ENCODE measurements at regions not wholly inside any gene's neighbourhood (a gene's known extent, or its start where the extent isn't known, plus 50 kb on each side); places are given as distances from the start of the nearest gene placed in this dataset.
"Not testable (repeated sequence)": the region's sequence is repeated elsewhere in the genome, so short reads cannot be mapped to it uniquely, and the experiment has no call there.

DNA sequence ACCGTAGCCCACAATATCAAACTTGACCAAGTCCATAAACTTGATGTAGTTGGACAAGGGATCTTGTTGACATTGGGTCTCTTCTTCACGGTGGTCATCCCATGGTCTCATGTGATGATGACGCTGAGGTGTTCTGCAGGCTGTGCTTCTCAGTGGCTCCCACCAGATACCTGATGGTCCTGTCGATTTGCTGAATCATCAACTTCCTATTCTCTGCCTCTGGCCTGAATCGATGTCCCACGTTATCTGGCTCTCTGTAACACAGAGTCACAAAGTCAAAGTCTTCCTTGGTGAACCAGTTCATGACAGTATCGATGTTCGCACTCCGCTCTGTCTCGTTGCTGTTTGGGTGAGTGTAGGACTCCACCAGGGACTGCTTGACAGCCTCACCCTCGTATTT lies 217.2 kb upstream of the FRG2C start:
- DNase-seq (ENCODE audit: low spot score) = not testable (repeated sequence)

DNA sequence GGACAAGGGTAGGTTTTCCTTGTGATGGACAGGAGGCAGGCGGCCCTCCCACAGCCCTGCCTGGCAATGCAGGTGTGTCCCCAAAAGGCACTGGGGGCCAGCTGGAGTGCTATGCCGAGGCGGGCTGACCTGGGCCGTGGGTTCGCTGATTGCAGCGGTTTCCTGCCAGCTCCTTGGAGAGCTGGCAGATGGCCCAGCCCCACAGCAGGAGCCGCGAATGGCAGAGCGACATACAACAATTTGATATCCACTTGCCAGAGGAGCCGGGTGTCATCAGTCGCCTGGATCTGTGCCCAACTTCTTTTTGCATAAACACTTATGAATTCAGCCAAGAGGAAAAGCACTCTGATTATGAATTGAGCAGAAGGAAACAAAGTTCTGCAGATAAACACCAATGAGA lies 210.8 kb upstream of the FRG2C start:
- not testable (repeated sequence) for DNase-seq (ENCODE audit: low spot score)

DNA sequence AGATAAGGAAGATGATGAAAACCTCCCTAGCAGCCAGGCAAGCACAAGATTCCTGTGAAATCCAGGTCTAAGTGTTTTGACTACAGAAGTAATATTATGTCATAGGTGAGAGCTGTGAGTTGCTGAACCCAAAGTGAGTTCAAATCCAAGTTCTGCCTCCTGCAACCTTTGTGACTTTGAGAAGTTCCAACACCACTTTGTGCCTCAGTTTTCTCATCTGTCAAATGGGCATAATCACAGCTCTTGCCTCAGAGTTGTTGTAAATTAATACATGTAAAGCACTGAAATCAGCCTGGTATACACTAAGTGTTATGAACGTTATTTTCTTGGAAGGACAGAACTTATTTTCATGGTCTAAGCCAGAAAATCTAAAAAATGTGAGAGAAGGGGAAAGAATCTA lies 210.3 kb upstream of the FRG2C start:
- not testable (repeated sequence) for DNase-seq (ENCODE audit: low spot score)

DNA sequence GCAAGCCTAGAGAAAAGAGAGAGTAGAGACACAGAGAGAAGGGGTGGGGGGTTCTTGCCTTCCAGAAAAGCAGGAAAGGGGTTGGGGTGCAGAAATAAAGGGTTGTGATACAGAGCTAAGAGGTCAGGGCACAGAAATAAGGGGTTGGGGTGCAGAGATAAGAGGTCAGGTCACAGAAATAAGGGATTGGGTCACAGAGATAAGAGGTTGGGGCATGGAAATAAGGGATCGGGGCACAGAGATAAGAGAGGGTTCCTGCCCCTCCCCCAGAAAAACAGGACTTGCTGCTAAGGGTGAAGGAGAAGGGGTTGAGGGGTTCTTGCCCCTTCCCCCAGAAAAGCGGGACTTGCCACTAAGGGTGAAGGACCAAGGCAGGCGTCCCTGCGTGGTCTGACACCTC lies 189.6 kb upstream of the FRG2C start:
- DNase-seq (ENCODE audit: low spot score) = not testable (repeated sequence)

DNA sequence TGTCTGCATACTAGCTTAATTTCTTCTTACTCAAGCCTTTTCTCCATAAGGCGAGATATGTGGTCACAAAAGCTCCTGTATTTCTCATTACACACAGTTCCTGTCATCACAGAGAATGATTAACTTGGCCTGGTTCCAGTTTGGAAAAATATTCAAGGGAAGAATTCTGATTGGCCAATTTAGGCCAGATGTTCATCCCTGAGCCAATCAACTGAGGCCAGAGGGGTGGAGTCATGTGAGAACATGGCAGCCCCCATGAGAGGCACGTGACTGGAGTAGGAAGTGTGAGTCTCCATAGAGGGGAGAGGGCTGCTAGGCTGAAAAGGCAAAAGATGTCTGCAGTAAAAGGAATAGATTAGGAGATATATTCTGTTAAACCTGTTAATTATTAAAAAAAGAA lies 167.5 kb upstream of the FRG2C start:
- DNase-seq (ENCODE audit: low spot score) = not testable (repeated sequence)

DNA sequence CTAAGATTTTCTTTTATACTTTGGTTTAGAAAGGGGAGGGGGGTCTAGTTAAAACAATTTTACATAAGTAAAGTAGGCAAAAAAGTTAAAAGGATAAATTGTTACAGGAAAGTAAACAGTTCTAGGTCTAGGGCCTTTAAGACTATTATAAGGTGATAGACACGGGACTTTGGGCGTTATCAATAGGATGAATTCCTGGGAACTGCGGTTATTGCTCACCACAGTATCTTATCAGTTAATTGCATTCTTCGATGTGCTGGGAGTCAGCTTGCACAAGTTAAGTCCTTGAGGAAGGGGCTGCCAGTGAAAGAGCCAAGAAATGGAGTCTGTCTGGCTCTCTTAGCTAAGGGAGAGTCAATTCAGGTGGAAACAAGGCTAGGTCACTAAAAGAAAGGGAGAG lies 163.8 kb upstream of the FRG2C start:
- DNase-seq (ENCODE audit: low spot score) = not testable (repeated sequence)

DNA sequence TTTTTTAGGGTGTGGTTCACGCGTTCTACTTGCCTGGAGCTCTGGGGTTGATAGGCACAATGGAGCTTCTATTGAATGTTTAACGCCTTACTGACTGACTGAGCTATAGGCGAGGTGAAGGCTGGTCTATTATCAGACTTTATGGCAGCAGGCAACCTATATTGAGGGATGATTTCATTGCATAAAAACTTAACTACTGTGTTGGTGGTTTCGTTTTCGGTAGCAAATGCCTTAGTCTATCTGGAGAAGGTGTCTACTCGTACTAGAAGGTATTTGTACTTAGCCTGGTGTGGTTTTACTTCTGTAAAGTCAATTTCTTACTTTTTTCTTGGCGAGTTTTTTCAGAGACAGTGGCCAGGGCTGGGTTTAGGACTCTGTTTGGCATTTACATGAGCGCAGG lies 162.0 kb upstream of the FRG2C start:
- DNase-seq (ENCODE audit: low spot score) = not testable (repeated sequence)

DNA sequence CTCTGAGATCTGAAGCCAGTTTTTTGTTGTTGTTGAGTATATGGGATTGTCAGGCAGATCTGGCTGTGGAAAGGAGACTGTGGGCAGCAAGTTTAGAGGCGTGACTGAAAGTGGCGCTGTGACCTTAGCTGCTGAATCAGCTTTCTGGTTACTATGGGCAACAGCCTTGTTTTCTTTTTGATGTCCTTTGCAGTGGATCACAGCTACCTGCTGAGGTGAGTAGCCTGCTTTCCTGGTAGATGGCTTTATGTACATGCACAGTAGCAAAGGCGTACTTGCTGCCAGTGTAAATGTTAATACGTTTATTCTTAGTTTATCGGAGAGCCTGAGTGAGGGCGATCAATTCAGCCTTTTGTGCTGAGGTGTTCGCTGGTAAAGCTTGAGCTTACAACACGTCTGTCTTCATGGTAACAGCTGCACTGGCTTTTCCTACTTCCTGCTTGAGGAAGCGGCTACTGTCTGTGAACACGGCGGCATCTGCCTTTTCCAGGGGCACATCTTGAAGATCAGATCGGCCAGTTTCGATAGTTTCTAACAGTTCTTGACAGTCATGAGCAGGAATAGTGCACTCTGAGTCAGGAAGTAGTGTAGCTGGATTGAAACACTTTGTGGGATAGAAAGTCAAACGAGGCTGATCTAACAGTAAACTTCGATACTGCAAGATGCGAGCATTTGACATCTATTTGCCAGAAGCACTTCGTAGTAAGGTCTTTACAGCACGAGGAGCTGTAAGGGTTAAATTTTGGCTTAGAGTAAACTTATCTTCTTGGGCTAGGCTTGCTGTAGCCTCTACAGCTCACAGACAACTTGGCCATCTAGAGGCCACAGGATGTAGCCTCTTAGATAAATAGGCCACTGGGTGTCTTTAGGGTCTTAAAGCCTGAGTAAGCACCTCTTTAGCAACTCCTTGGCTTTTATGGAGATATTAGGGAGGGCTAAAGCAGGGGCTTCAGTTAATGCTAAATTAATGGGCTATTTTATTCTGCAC lies 161.1 kb upstream of the FRG2C start:
- DNase-seq (ENCODE audit: low spot score) = not testable (repeated sequence)

DNA sequence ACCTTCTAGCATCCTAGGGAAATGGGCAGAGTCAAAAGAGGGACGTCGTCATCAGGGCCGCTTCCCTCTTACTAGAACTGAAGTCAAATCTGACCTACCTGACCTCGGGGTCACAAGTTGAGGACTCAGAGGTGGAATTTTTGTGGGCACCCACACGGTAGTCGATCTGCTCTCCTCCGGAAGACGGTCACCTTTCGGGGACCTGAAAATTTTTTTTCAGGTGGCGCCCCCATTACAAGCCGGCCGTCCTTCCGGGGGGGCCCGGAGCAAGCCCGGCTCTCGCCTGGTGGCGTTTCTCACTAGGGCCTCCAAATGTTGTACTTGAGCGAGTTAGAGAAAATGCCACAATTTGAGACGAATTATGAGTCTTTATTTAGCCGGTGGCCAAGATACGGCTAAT lies 157.5 kb upstream of the FRG2C start:
- DNase-seq (ENCODE audit: low spot score) = no peak

DNA sequence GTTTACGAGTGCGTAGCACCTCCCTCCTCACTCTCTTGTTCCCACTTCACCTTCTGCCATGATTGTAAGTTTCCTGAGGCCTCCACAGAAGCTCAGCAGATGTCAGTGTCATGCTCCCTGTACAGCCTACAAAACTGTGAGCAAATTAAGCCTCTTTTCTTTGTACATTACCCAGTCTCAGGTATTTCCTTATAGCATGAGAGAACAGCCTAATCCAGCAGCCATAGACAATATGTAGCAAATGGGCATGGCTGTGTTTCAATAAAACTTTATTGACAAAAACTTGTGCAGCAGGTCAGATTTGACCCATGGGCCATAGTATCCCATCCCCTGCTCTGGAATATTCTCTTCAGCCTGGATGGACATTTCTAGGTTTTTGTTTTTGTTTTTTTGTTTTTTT lies 156.2 kb upstream of the FRG2C start:
- DNase-seq (ENCODE audit: low spot score) = not testable (repeated sequence)

DNA sequence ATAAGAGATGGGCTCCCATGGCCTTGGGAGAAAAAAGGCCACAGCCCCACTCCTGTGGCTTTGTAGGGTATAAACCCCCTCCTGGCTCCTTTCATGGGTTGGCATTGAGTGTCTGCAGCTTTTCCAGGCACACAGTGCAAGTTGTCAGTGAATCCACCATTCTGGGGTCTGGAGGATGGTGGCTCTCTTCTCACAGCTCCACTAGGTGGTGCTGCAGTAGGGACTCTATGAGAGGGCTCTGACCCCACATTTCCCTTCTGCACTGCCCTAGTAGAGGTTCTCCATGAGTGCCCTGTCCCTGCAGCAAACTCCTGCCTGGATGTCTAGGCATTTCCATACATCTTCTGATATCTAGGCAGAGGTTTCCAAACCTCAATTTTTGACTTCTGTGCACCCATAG lies 136.5 kb upstream of the FRG2C start:
- not testable (repeated sequence) for DNase-seq (ENCODE audit: low spot score)

DNA sequence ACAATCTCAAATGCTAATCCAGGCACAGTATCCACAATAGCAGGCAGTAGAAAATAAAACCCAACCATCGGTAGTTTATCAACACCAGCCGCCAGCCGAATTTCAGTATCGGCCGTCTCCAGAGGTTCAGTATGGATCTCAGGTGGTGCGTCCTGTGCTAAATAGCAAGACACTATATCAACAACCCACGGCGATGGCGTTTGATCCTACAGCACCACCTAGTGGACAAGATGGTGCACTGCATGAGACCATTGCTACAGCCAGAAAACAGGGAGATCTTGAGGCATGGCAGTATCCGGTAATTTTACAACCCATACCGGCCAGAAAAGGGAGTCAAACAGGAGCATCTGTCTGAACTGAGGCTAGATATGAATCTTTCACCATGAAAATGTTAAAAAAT lies 112.0 kb upstream of the FRG2C start:
- not testable (repeated sequence) for DNase-seq (ENCODE audit: low spot score)

DNA sequence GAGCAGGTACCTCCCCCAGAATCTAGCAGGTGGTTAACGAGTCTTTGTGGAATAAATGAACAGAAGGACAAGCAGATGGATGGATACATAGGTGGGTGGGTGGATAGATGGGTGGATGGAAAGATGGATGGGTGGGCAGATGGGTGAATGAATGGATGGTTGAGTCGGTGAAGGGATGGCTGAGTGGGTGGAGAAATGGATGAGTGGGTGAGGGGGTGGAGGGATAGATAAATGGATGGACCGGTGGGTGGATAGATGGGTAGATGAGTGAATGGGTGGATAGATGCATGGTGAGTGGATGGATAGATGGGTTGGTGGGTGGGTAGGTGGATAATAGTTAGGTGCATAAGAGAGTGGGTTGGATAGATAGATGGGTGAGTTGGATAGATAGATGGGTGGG lies 99.7 kb upstream of the FRG2C start:
- DNase-seq (ENCODE audit: low spot score) = not testable (repeated sequence)

DNA sequence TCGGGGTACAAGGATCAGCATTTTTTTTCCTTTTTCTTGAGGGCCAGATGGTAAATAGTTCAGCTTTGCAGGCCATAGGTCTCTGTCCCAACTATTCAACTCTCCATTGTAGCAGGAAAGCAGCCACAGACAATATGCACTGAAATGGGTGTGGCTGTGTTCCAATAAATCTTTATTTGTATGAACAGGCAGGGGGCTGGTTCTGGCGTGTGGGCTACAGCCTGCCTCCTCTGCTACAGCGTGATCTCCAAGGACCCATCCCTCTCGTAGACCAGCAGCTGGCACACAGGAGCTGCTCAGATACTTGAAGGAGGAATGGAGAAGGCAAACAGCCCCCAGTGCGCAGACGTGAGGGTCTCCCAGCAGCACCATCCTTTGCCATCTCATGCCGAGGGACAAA lies 91.8 kb upstream of the FRG2C start:
- DNase-seq (ENCODE audit: low spot score) = not testable (repeated sequence)

DNA sequence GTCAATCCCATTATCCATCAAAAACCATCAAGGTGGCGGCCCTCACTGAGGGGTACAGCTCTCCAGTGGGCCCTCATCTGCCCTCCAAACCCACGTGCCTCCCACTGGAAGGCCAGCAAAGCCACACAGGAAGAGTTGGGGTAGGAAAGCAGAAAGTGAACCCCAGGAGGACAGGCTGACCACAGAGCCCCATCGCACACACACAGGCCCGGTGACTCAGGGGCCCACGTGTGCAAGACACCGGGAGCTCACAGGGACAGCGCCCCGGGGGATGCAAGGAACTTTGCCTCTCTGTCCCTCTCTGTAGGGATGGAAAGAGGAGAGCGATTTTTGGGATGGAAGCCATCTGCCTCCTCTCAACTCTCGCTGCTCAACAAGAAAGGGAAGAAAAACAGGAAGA lies 85.0 kb upstream of the FRG2C start:
- DNase-seq (ENCODE audit: low spot score) = not testable (repeated sequence)

DNA sequence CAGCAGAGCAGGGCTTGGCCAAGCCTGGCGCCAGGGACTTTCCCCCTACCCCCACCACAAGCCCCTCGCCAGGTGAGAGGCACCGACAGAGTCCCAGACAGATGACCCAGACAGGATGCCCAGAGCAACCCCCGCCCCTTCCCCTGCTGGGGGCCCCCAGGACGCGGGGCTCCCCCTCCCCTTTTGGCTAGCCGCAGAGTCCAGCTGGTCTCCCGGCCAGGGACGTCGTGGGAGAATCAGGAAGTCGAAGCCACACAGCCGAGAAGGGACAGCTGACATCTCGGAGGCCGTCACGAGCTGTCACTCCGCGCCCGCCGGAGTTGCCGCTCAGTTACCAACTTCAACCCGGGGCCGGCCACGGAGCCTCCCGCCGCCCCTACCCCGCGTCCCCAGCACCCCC lies 84.6 kb upstream of the FRG2C start:
- not testable (repeated sequence) for DNase-seq (ENCODE audit: low spot score)

DNA sequence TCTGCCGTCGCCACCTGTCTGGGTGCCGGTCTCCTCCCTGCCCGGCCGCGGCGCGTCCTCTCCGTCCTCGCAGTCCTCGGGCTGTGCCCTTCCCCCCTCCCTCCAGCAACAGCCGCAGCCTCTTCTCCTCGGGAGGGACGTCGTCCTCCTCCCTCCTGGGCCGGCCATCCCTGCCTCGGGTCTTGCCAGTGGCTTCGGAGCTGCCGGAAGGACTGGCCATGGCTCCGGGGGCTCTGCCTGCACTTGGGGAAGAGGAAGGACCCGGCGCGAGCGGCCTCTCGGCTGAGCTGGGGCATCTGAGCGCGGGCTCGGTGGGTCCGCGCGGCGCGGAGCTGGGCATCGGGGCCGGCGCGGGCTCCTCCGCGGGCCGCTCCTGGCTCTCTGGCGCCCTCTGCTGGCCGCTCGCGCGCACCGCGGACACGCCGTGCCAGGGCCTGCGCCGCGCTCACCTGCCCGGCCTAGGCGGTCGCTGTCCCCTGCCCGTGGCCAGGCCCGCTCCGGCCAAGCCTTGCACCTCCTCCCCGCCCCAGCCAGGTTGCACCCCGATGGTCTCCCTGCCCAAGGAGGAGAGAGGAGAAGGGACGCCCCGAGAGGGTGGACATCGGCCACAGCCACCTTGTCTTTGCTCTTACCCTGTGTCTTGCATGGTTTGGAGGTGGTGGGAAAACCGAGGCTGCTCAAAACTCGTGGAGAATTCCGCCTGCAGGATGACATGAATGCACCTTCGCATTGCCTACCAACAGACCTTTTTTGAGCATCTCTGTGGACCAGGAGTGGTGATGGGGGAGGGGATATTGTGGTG lies 83.9 kb upstream of the FRG2C start:
- DNase-seq (ENCODE audit: low spot score) = peak; percentile 21

DNA sequence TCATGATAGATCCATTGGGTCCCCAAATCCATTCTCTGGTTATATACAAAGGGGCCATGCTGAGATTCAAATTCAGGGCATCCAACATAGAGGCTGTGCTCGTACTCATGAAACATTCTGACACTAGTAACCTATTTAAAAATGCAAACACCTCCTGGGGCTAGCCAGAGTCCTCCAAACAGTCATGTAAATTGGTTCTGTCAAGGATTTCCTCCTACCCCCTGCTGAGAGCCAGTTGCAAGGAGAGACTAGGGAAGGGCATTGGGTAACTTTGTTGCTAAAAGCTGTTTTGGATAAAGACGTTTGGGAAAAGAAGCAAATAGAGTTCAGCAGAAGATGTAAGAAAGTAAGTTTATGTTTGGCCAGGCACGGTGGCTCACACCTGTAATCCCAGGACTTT lies 81.6 kb upstream of the FRG2C start:
- DNase-seq (ENCODE audit: low spot score) = not testable (repeated sequence)

DNA sequence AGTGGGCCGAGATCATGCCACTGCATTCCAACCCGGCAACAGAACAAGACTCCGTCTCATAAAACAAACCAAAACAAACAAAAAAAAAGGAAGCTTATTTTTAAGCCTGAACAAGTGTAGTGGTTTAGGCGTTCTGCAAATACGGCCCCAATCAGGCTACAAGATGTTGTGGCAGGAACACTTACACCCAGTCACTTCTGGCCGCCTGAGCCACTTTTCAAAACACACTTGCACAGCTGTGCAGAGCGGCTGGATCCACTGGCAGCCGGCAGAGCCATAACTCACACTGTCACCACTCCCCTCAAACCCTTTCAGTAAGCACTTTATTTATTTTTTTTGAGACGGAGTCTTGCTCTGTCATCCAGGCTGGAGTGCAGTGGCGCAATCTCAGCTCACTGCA lies 81.0 kb upstream of the FRG2C start:
- not testable (repeated sequence) for DNase-seq (ENCODE audit: low spot score)

DNA sequence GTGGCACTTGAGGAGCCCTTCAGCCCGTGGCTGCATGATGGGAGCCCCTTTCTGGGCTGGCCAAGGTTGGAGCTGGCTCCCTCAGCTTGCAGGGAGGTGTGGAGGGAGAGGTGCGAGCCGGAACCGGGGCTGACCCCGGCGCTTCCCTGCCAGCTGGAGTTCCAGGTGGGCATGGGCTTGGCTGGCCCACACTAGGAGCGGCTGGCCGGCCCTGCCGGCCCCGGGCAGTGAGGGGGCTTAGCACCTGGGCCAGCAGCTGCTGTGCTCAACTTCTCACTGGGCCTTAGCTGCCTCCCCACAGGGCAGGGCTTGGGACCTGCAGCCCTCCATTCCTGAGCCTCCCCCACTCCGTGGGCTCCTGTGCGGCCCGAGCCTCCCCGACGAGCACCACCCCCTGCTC lies 76.4 kb upstream of the FRG2C start:
- DNase-seq (ENCODE audit: low spot score) = not testable (repeated sequence)

DNA sequence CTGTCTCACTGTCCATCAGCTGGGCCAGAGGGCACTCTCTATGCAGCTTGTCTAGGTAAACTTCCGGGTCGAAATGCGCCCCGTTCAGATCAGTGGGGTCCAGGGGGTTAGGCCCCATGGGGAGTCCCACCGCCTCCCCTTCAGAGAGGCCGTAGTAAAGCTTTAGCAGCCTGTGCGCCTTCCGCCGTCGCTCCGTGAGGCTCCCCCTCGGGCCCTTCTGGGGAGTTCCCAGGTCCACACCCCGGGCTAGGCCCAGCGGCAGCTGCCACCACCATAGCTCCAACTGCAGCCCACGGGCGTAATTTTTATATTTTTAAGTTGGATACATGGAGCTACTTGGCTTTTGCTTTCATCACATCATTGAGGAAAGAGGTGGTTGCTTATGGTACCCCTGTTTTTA lies 73.7 kb upstream of the FRG2C start:
- not testable (repeated sequence) for DNase-seq (ENCODE audit: low spot score)

DNA sequence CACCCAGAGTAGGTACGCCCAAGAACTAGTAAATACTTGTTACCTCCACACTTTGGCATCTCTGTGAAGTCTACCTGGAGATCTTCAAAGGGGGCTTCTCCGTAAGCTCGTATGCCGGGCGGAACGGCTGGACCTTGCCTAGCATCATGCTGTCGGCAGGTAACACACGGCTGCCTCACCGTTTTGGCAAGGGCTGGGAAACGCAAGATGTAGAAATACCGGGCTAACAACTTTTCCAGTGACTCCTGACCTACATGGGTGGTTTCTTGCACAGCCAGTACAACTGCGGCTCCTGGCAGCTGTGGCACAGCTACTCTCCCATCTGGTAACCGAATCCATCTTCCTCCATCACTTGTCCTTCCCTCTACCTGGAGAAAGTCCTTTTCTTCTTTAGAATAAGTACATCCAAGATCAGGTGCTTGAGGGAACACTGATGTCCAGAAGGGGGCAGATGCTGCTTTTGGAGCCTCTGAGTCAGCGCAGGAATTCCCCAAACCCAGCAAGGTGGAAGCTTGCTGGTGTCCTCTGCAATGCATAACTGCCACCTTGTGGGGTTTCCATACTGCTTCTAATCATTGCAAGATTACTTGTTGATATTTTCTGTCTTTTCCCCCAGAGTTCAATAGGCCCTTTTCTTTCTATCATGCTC lies 59.7 kb upstream of the FRG2C start:
- DNase-seq (ENCODE audit: low spot score) = not testable (repeated sequence)
